HEK293T (cell line): ENCODE measurements at regions not wholly inside any gene's neighbourhood (a gene's known extent, or its start where the extent isn't known, plus 50 kb on each side); places are given as distances from the start of the nearest gene placed in this dataset.

Experiments
- CTCF ChIA-PET: fragments of 350-600 bp; formaldehyde crosslinking; extraction: SDS; loops from one replicate; lab custom pipeline; 2021; ENCODE audit warnings: antibody characterized with exemption, inconsistent platforms; lab: Yijun Ruan, JAX
- POLR2A ChIA-PET: fragments of 350-600 bp; formaldehyde crosslinking; extraction: SDS; loops from one replicate; lab custom pipeline; 2020; ENCODE audit warnings: antibody characterized with exemption, inconsistent platforms; lab: Yijun Ruan, JAX
- DNase-seq: peaks from one replicate; pipeline ENCODE4 v3.0.0; 2012; ENCODE audit warnings: mixed read lengths; ENCODE audit errors: extremely low spot score
- ARNT ChIP-seq: fragments of 450-650 bp; IDR thresholded peaks from 2 replicates; pipeline ENCODE4 v1.6.1; 2017; ENCODE audit warnings: mild to moderate bottlenecking
- BHLHE40 ChIP-seq: fragments of 450-650 bp; IDR thresholded peaks from 2 replicates; pipeline ENCODE4 v1.6.1; 2016; ENCODE audit warnings: mild to moderate bottlenecking, moderate library complexity, borderline replicate concordance
- CTBP1 ChIP-seq: fragments of 450-650 bp; IDR thresholded peaks from 2 replicates; pipeline ENCODE4 v1.6.1; 2016; ENCODE audit warnings: borderline replicate concordance
- ELF4 ChIP-seq: fragments of 450-650 bp; IDR thresholded peaks from 2 replicates; pipeline ENCODE4 v1.6.1; 2017; ENCODE audit warnings: antibody characterized with exemption
- FOXA1 ChIP-seq: fragments of 450-650 bp; IDR thresholded peaks from 2 replicates; pipeline ENCODE4 v1.6.1; 2016; ENCODE audit warnings: mild to moderate bottlenecking
- FOXK2 ChIP-seq: fragments of 450-650 bp; IDR thresholded peaks from 2 replicates; pipeline ENCODE4 v1.6.1; 2016; ENCODE audit warnings: mild to moderate bottlenecking
- FOXM1 ChIP-seq: fragments of 450-650 bp; IDR thresholded peaks from 2 replicates; pipeline ENCODE4 v1.6.1; 2017; ENCODE audit warnings: mild to moderate bottlenecking, borderline replicate concordance
- HDGF ChIP-seq: fragments of 450-650 bp; IDR thresholded peaks from 2 replicates; pipeline ENCODE4 v1.6.1; 2017; ENCODE audit warnings: antibody characterized with exemption, borderline replicate concordance
- L3MBTL2 ChIP-seq: fragments of 450-650 bp; conservative IDR thresholded peaks from 2 replicates; pipeline ENCODE4 v1.6.1; 2016; ENCODE audit warnings: mild to moderate bottlenecking
- LEF1 ChIP-seq: fragments of 450-650 bp; IDR thresholded peaks from 2 replicates; pipeline ENCODE4 v1.6.1; 2017; ENCODE audit warnings: mild to moderate bottlenecking, borderline replicate concordance
- NFRKB ChIP-seq: fragments of 450-650 bp; IDR thresholded peaks from 2 replicates; pipeline ENCODE4 v1.6.1; 2016; ENCODE audit warnings: mild to moderate bottlenecking, moderate library complexity
- SP1 ChIP-seq: fragments of 450-650 bp; IDR thresholded peaks from 2 replicates; pipeline ENCODE4 v1.6.1; 2017
- SUZ12 ChIP-seq: fragments of 450-650 bp; IDR thresholded peaks from 2 replicates; pipeline ENCODE4 v1.6.1; 2016; ENCODE audit warnings: mild to moderate bottlenecking
- TARDBP ChIP-seq: fragments of 450-650 bp; IDR thresholded peaks from 2 replicates; pipeline ENCODE4 v1.6.1; 2016
- ZNF384 ChIP-seq: fragments of 450-650 bp; IDR thresholded peaks from 2 replicates; pipeline ENCODE4 v1.6.1; 2016
- TF ChIP-seq, protein P1 (sequence below): fragments of 450-650 bp; IDR thresholded peaks from 2 replicates; pipeline ENCODE4 v1.6.1; 2016

DNA sequence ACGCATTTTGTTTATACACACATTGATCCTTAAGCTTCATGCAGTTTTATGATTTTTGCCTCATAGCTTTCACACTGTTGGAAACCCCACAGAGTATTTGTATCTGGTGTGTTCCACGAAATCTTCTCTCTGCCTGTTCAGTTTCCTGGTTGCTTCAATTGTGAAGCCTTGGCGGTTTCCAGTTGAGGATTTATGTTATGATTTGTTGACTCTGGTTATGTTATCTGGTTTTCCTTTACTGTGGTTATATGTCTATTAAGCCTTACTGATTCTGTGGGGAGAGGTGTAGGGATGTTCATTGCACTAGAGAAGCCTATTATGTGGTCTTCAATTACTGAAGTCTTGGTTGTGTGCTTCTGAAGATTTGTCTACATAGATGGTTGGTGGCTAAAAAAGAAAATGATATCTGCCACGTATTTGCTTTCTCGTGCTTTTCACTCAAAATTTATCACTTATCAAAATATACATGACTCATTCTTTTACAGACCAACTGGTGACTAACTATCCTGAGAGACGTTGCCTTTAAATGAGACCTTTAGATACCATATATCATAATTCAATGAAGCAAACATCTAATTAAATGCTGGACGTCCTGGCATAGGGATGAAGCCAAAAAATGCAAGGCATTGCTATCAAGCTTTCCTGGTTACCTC, 488.0 kb upstream of the B3GALT2 start:
- POLR2A ChIA-PET: no interaction called here
- CTCF ChIA-PET: no interaction called here
- TF ChIP-seq BHLHE40: no peak
- TF ChIP-seq SUZ12: no peak
- TF ChIP-seq FOXK2: no peak
- TF ChIP-seq, protein P1, sequence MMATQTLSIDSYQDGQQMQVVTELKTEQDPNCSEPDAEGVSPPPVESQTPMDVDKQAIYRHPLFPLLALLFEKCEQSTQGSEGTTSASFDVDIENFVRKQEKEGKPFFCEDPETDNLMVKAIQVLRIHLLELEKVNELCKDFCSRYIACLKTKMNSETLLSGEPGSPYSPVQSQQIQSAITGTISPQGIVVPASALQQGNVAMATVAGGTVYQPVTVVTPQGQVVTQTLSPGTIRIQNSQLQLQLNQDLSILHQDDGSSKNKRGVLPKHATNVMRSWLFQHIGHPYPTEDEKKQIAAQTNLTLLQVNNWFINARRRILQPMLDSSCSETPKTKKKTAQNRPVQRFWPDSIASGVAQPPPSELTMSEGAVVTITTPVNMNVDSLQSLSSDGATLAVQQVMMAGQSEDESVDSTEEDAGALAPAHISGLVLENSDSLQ: no peak
- TF ChIP-seq CTBP1: no peak
- no peak for TF ChIP-seq FOXM1
- TF ChIP-seq TARDBP: no peak
- TF ChIP-seq L3MBTL2: no peak
- TF ChIP-seq LEF1: no peak
- DNase-seq: no peak

DNA sequence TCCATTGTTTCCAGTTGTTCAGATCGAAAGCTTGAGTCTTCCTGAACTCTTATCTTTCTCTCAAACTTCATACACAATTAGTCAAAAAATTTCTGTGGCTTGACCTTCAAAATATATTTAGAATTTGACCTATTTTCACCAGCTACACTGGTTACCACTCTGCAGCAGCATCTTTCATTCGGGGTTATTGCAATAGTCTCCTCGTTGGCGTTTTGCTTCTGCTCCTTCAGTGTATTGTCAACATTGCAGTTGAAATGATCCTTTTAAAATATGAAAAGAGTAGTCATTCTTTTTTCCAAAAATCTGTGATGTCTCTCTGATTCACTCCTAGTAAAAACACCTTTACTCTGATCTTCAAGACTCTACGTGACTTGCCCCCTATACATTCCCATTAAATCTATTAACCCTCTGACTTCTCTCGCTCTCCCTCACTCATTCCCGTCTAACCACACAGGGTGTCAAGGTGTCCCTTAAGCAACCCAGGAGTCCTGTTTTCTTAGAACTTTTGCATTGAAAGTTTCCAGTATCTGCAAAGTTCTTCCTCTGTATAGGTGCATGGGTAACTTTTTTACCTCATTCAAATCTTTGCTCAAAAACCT, 480.2 kb upstream of the B3GALT2 start:
- DNase-seq: no peak
- TF ChIP-seq FOXA1: no peak
- CTCF ChIA-PET: interaction anchor here (0.5 kb wide), 1 partner anchor 10 kb away, joined by 3 read pairs; no protein-coding TSS in a partner anchor
- POLR2A ChIA-PET: no interaction called here

DNA sequence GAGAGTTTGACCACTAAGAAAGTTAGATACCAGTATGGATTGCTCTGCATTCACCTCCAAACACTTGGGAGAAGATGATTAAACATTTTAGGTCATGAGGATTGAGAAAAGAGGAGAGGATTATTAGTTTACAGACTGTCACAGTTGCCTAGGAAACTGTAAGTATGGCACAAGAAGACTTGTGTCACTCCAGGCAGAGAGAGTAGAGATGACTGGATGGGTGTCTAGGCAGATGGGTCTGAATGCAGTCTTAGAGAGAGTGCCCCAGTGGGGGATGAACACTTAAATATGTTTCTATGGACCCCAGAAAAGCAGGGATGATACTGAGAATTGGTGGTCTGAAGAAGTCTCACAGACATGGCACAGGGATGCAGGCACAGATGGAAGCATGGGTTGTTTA, 477.6 kb upstream of the B3GALT2 start:
- no peak for DNase-seq
- ChIA-PET CTCF (no interaction called here), POLR2A (no interaction called here)
- no peak for TF ChIP-seq NFRKB
- TF ChIP-seq SUZ12: no peak
- TF ChIP-seq, protein P1: no peak
- TF ChIP-seq TARDBP: no peak
- TF ChIP-seq HDGF: no peak
- no peak for TF ChIP-seq ELF4
- TF ChIP-seq FOXM1: no peak
- no peak for TF ChIP-seq BHLHE40
- TF ChIP-seq ARNT: no peak
- no peak for TF ChIP-seq SP1
- TF ChIP-seq L3MBTL2: no peak
- no peak for TF ChIP-seq FOXA1
- no peak for TF ChIP-seq LEF1
- TF ChIP-seq ZNF384: no peak
- no peak for TF ChIP-seq CTBP1
- TF ChIP-seq FOXK2: no peak

DNA sequence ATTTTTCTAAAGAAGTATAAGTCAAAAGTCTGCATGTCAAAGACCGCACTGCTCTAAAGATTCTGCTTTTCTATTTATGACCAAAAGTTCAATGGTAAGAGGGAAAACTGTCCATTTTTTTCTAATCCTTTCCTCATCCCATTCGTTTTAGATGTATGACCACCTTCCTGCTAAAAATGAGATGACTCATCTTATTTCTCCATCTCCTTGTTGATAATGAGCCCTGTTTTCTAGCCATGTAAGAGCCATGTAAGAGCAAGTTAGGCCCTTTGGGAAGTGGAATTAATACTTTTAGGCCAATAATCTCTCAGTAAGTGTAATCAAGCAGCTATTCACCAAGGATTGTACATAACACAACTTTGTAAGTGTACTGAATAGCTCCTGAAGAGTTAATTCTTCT, 475.6 kb upstream of the B3GALT2 start:
- TF ChIP-seq TARDBP: no peak
- no peak for DNase-seq
- CTCF ChIA-PET: no interaction called here
- POLR2A ChIA-PET: no interaction called here

DNA sequence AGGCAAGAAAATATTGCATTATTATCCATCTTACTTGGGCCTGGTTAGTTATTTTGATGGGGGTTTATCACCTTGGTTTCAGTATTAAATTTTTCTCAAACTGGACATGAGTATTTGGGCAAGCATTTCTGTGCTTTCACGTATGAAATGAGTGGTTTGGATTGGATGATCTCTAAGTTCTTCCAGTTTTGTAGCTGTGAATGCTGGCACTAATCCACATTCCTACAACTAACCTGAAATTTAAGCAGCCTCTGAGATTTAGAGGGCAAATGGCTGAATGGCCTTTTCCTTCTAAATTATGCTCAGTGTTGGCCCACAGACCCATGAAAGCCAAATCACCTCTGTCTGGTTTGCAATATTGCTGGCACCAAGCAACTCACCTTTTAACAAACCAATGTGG, 475.0 kb upstream of the B3GALT2 start:
- TF ChIP-seq ELF4 (no peak), ARNT (no peak)
- ChIA-PET CTCF (no interaction called here), POLR2A (no interaction called here)
- no peak for DNase-seq

DNA sequence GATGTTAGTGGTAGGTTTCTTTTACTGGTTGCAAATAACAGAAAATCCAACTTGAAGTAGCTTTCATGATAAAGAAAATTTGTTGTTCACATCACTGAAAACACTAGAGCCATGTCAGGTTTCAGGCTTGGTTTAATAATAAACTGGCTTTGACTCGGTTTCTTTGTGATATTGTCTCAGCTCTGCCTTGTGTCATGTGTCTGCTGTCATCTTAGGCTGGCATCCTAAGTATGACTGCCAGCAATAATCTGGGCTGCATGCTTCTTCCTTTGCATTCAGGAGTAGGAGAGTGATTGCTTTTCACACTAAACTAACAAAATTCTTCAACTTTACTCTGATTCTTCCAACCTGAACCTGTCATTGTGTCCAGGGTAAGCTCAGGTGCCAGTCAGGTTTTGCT, 474.0 kb upstream of the B3GALT2 start:
- POLR2A ChIA-PET: no interaction called here
- DNase-seq: no peak
- CTCF ChIA-PET: no interaction called here
- TF ChIP-seq HDGF: no peak
- no peak for TF ChIP-seq LEF1
- TF ChIP-seq BHLHE40: no peak
- TF ChIP-seq FOXA1: no peak
- TF ChIP-seq SP1: no peak
- TF ChIP-seq, protein P1: no peak
- TF ChIP-seq TARDBP: no peak
- no peak for TF ChIP-seq ARNT
- no peak for TF ChIP-seq ELF4
- TF ChIP-seq L3MBTL2: no peak
- no peak for TF ChIP-seq FOXM1
- TF ChIP-seq NFRKB: no peak
- no peak for TF ChIP-seq ZNF384
- no peak for TF ChIP-seq FOXK2
- TF ChIP-seq SUZ12: no peak
- no peak for TF ChIP-seq CTBP1

DNA sequence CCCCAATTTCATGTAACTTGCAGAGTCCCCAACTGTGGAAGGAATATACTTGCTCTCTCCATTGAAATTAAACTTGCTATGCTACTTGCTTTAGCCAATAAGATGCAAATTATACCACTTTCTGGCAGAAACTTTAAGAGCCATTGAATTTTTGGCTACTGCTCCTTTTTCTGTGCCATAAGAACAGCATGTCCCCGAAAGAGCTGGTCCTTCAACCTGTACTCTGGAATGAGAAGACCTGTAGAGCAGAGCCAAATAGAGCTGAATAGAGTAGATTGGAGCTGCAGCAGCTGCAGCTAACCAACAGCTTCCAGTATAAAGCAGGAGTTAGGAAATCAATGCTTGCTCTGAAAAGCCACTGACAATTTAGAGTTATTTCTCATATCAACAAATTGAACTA, 472.3 kb upstream of the B3GALT2 start:
- ChIA-PET CTCF (no interaction called here), POLR2A (no interaction called here)
- TF ChIP-seq NFRKB (no peak), FOXM1 (no peak), LEF1 (no peak), HDGF (no peak), ELF4 (no peak), FOXK2 (no peak), ARNT (no peak), SP1 (no peak), TARDBP (no peak), ZNF384 (no peak), L3MBTL2 (no peak), BHLHE40 (no peak), CTBP1 (no peak), FOXA1 (no peak)
- TF ChIP-seq, protein P1: no peak
- no peak for DNase-seq
